SH-SY5Y (cell line): ENCODE measurements at regions not wholly inside any gene's neighbourhood (a gene's known extent, or its start where the extent isn't known, plus 50 kb on each side); places are given as distances from the start of the nearest gene placed in this dataset.

ENCODE experiments used
- GATA2 ChIP-seq: IDR thresholded peaks from 2 replicates; pipeline ENCODE4 v1.6.1; 2011; ENCODE audit warnings: mild to moderate bottlenecking, low read depth, low read length
- GATA3 ChIP-seq: IDR thresholded peaks from 2 replicates; pipeline ENCODE4 v1.6.1; 2011; ENCODE audit warnings: low read depth, mild to moderate bottlenecking, low read length, moderate library complexity

DNA sequence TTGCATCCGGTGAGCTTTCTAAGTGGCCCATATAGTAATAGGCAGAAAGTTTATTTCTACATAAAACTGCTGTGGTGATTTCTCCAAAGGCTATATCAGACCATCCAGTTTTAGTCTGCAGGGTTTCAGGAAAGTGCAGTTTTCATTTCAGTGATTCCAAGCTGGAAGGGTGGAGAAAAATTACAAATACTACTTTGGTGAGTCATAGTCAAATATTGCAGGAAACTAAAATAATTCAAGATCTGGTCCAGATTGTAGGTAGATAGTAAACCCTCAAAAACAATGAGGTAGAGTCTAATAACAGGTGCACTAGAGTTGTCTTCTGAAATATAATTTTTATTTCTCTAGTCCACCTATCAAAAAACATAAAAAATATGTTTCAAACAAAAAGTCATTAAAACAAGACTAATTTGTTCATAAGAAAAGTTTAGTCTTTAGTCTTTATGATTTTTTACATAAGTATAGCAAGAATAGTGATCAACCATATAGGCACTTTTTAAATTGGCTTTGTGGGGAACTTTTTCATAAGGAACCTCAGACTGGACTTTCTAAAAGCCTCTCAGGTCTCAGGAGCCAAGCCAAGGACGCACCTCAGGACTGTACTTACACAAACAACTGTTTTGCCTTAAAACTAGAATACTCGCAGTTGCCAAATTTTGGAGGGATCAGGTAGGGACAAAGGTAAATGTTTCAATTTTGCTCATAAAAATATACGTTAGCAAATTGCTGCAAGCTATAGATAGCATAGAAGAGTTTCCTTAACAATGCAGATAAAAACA, 101.8 kb upstream of the TLR3 start:
- TF ChIP-seq GATA3 (no peak), GATA2 (no peak)
